AML-193 (cell line): ENCODE measurements at regions not wholly inside any gene's neighbourhood (a gene's known extent, or its start where the extent isn't known, plus 50 kb on each side); places are given as distances from the start of the nearest gene placed in this dataset.

Experiments
- DNase-seq, 2 experiments: peaks; one replicate each; lab custom pipeline; 2025; lab: John Stamatoyannopoulos, UW

- DNase-seq = peak; percentile 93 to 96
Observed at GRCh38 chr13:105363261-105364190, 1171.9 kb downstream of the EFNB2 start.

DNA sequence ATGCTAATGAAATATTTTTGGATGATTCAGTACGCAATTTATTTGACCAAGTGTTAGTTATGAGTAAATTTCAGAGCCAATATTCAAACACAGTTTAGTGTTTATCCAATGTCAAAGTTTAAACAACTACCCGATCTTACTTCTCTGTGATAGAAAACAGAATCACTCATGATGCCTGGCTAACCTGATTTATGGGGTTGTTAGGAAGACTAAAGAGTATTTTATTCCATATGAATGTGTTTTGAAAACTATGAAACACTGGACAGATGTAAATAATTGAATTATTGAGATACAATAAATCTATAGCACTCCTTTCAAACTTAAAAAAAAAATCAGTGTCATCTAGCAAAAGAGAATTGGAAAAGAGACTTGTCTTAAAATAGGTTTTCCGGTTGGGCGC is 1181.8 kb downstream of the EFNB2 start:
- no peak for DNase-seq

- DNase-seq = no peak
Observed at GRCh38 chr13:105349082-105349723, 1186.3 kb downstream of the EFNB2 start.

DNA sequence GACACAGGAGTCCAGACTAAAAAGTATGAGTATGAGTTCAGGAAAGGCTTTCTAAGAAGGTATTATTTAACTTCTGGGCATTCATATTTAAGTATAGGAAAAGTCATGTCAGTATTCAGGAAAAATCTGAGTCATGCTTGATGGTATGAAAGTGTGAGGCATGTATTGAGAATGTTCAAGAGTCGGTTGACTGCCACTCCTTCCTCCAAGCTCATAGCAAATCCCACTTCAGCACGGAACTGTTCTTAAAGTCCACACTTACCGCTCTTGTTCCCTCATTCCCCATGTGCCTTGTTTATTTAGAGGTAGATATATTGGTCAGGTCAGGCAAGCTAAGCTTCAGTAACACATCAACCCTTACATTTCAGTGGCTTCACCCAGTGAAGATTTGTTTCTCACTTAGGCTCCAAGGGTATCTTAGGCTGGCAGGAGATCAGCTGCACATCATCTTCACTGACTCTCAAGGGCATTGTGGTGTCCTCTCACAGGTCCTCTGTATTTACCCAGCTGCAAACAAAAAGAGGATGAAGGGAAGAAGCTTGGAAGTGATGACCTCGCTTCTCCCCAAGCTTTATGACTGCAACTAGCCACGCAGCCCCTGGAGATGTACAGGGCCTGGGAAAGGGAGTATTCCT is 1189.2 kb downstream of the EFNB2 start:
- DNase-seq = no peak

DNA sequence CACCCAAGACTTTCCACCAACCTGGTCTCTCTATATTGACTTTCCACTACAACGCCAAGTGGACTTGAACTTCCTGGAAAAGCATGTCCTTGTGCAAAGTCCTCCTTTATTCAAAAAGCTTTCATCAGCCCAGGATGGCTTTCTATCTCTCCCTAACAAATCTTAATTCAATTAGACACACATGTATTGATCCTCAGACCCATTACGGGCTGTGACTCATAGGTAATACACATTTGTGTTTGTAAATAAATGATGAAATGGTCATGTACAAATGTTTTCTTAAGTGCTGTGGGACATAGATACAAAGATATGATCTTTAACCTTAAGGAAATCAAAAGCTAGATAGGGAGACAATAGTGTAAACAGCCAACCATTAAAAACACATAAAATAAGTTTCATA is 1189.7 kb downstream of the EFNB2 start:
- no peak for DNase-seq

DNA sequence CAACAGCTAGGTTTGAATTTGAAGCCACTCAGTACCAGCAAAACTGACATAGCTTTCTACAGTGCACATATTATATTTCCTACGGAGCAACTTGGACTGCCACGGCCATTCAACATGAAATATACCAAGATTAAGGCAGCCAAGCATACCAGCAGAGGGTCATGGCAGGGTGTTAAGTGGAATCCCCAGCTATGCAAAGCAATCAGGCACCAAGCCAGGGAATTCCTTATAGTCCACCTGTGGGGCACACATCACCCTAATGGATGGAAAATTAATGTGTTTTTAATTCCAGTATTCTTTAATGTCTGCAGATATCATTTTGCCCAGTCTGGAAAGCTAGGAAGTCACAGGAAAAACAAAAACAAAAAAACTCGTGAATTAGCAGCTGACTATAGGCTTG is 1190.3 kb downstream of the EFNB2 start:
- no peak for DNase-seq

DNA sequence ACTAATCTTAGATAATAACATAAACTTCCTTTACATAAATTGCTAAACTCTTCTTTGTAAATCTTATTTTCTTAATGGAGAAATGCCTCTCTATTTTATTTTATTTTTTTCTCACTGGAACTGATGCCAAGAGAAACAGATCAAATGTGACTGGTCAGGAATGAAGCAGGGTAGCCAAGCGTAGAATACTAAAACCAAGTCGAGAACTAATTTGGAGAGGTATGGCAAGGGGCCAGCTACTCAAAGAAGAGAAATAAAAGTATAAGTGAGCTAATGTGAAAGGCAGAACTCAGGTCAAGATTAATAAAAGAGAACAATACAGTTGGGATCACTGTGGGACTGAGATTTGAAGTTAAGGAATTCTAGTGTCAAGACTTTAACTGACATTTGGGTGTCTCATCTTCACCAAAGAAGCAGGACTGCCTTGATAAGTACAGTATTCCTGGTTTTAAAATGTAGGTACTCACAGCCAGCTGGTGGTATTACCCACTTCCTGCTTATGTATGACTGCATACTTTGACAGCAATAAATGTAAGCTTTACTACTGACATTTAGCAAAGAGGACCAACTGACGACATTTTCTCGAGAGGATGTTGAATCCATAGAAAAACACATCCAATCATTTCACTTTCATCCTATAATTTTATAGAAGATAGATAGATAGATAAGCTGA is 1192.2 kb downstream of the EFNB2 start:
- no peak for DNase-seq

- no peak for DNase-seq
Observed at GRCh38 chr13:105342281-105342820, 1193.1 kb downstream of the EFNB2 start.

DNA sequence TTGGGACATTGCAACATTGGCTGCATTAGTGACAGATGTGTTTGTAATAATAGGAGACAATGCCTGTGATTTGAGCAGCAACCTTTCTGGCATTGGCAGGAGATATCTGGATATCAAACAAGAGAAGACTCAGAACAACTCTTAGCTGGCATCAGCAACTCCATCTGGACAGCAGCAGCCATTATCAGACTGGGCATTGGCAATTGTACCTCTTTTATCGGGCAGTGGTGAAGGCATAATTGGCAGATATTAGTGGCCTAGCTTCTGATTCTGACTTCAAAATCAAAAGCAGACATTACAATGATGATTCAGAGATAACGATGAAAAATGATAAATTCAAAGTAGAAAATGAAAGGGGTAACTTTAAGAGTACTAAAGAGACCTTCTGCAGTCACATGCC is 1193.7 kb downstream of the EFNB2 start:
- no peak for DNase-seq

DNA sequence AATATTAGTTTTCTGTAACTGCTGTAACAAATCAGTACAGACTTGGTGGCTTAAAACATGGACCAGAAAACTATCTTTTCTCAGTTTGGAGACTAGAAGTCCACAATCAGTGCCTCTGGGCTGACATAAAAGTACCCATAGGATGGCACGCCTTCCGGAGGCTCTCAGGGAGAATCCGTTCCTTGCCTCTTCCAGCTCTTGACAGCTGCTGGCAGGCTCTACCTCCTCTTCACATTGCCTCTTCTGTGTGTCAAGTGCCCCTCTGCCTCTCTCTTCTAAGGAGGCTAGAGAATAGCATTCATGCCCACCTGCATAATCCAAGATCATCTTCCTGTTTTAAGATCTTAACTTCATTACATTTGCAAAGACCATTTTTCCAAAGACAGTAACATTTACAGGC is 1194.2 kb downstream of the EFNB2 start:
- DNase-seq = no peak

- DNase-seq = no peak
Observed at GRCh38 chr13:105340061-105340606, 1195.3 kb downstream of the EFNB2 start.

DNA sequence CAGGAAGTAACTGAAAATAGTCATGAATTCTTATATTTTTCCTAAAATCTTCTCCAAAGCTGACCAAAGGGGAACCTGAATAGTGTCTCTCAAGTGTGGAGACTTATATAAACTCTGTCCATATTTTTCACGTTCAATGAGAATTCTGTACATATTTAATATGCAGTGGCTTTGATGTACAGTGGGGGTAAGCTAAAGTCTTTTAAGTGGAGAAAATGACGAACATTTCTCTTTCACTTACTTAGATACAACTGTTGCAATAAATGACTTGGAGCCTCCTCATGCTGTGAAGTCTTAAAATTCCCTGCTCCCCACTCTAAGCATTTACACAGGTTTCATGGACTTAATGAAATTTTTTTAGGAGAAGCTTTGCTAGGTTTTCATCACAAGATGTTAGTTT is 1196.7 kb downstream of the EFNB2 start:
- no peak for DNase-seq

DNA sequence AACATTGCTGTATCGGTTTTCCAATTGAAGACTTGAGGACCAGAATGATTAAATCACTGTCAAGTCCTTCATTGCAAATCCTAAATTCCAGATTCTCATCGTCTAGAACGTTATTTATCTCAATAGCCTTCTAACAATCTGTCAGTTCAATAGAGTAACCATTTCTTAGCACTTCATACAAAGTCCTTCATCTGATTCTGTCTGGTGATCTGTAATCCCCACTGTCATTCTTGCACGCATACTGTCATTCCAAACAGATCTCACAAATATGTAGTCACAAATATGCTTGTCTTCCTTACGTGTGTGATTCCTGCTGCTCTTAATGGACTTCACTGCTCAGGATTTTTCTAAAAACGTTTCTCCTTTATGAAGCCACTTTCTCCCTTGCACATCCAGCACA is 1197.5 kb downstream of the EFNB2 start:
- no peak for DNase-seq

GRCh38 chr13:105336706-105337576 is 1198.5 kb downstream of the EFNB2 start:
- peak; percentile 39 to 48 for DNase-seq

DNA sequence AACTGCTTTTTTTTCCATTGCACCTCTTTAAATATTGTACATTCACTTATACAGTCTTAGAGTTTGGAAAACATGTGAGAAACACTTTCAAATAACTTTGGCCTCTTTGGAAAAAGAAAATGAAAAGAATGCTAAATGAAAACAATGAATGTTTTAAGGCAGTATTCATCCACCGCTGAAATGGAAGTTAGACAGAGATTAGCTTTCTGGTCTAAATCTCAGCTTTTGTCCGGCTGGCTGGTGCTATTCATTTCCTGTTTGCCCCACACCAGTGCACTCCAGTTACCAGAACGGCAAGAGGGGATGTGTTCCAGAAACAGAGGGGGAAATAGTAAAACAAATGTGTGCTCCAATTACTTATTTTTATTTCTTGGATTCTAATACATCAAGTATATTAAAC is 1201.3 kb downstream of the EFNB2 start:
- DNase-seq = no peak

GRCh38 chr13:105333416-105333815 is 1202.0 kb downstream of the EFNB2 start:
- no peak for DNase-seq

DNA sequence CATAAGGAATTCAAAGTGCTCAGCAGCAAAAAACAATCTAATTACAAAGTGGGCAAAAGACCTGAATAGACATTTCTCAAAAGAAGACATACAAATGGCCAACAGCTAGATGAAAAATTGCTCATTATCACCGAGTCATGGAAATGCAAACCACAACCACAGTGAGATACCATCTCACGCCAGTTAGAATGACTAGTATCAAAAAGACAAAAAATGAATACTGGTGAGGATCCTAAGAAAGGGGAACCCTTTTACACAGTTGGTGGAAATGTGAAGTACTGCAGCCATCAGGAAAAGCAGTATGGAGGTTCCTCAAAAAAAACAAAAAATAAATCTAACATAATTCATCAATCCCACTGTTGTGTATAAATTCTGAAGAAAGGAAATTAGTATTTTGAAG is 1206.1 kb downstream of the EFNB2 start:
- no peak for DNase-seq

DNA sequence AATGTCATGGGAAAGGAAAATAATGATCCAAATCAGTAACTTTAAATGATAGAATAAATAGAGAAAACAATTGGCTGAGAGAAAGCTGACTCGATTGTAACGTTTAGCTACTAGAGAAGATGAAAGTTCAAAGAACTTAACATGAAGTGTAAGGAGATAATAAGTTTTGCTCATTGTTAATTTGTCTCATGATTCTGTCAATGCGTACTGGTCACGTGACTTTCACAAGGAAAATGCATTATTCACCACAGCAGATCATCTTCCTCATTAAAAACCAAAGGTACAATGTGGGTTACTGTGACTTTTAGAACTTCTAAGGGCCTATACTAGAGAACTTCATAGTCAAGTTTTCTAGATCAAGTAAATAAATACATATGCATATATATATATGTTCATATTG is 1207.2 kb downstream of the EFNB2 start:
- DNase-seq = no peak

GRCh38 chr13:105327581-105328126 is 1207.8 kb downstream of the EFNB2 start:
- no peak for DNase-seq

DNA sequence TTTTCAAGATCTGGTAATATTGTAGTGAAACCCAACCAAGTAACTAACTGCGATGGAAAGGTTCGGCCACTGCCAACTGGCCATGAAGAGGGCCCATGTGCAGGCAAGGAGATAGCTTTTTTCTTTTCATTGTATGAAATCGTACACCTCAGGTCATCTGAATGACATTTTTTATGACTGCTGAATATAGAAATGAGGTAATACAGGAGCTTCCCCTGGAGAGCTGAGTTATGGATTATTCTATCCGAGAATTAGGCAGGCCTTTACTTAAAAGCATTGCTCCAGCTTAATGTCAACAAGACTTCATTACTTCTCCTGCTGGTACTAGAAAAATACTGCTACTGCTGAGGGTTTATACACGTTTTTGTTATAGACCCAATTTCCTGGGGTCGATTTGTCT is 1215.6 kb downstream of the EFNB2 start:
- DNase-seq = no peak

GRCh38 chr13:105316731-105317130 is 1218.7 kb downstream of the EFNB2 start:
- no peak for DNase-seq
